GM23248 (cell line): ENCODE measurements at regions not wholly inside any gene's neighbourhood (a gene's known extent, or its start where the extent isn't known, plus 50 kb on each side); places are given as distances from the start of the nearest gene placed in this dataset.

ENCODE experiments used
- DNase-seq: peaks from one replicate; pipeline ENCODE4 v3.0.0-alpha.2; 2015
- H2AFZ ChIP-seq: fragments of 200-600 bp; sonication (generic); 2 replicates; pipeline ENCODE4 v1.6.1; 2016; ENCODE audit warnings: antibody characterized with exemption
- H3F3A ChIP-seq: fragments of 200-600 bp; sonication (generic); 2 replicates; pipeline ENCODE4 v1.6.1; 2016; ENCODE audit warnings: mild to moderate bottlenecking, antibody characterized with exemption, mixed run types; ENCODE audit not compliant: insufficient read depth
- H3K27ac ChIP-seq: fragments of 200-600 bp; sonication (generic); 2 replicates; pipeline ENCODE4 v1.5.1; 2016; ENCODE audit warnings: mild to moderate bottlenecking
- H3K27me3 ChIP-seq: fragments of 200-600 bp; sonication (generic); replicated peaks from 2 replicates; pipeline ENCODE4 v1.6.1; 2016; ENCODE audit warnings: mild to moderate bottlenecking; ENCODE audit not compliant: insufficient read depth
- H3K36me3 ChIP-seq: fragments of 200-600 bp; sonication (generic); 2 replicates; pipeline ENCODE4 v1.6.1; 2016; ENCODE audit warnings: low read depth, mild to moderate bottlenecking
- H3K4me1 ChIP-seq: fragments of 200-600 bp; sonication (generic); 2 replicates; pipeline ENCODE4 v1.6.1; 2016; ENCODE audit warnings: mild to moderate bottlenecking; ENCODE audit not compliant: insufficient read depth
- H3K4me2 ChIP-seq: fragments of 200-600 bp; sonication (generic); one replicate; pipeline ENCODE4 v1.6.1; 2016; ENCODE audit warnings: mild to moderate bottlenecking; ENCODE audit not compliant: unreplicated experiment
- H3K4me3 ChIP-seq: fragments of 200-600 bp; sonication (generic); 2 replicates; pipeline ENCODE4 v1.5.1; 2016; ENCODE audit warnings: mild to moderate bottlenecking
- H3K79me2 ChIP-seq: fragments of 200-600 bp; sonication (generic); 2 replicates; pipeline ENCODE4 v1.6.1; 2016; ENCODE audit warnings: mild to moderate bottlenecking; ENCODE audit not compliant: insufficient read depth
- H3K9ac ChIP-seq: fragments of 200-600 bp; sonication (generic); 2 replicates; pipeline ENCODE4 v1.6.1; 2016; ENCODE audit warnings: mild to moderate bottlenecking
- H3K9me2 ChIP-seq: fragments of 200-600 bp; sonication (generic); 2 replicates; pipeline ENCODE4 v1.6.1; 2016; ENCODE audit warnings: mixed run types, mild to moderate bottlenecking, moderate library complexity; ENCODE audit not compliant: insufficient read depth
- H3K9me3 ChIP-seq: fragments of 200-600 bp; sonication (generic); one replicate; pipeline ENCODE4 v1.6.1; 2017; ENCODE audit warnings: low read depth
- H4K20me1 ChIP-seq: fragments of 200-600 bp; sonication (generic); 2 replicates; pipeline ENCODE4 v1.6.0; 2016; ENCODE audit not compliant: insufficient read depth
- EZH2 ChIP-seq: fragments of 200-600 bp; sonication (generic); IDR thresholded peaks from 2 replicates; pipeline ENCODE4 v1.6.1; 2018; ENCODE audit warnings: antibody characterized with exemption, mild to moderate bottlenecking; ENCODE audit not compliant: insufficient read depth, poor library complexity, severe bottlenecking
- EZH2phosphoT487 ChIP-seq: fragments of 200-600 bp; sonication (generic); IDR thresholded peaks from 2 replicates; pipeline ENCODE4 v1.6.1; 2018; ENCODE audit warnings: antibody characterized with exemption, moderate library complexity, mild to moderate bottlenecking, low read depth; ENCODE audit not compliant: insufficient read depth
- WGBS, 2 experiments: methylation state at CpG; one replicate each; pipeline ENCODE4 v1.1.6; 2015 to 2017; ENCODE audit warnings: low lambda C conversion rate in 2 of 2, low coverage in 1 of 2; ENCODE audit errors: missing lambda C conversion rate in 2 of 2; 5-methylcytosine and 5-hydroxymethylcytosine counted together
- in situ Hi-C: fragments of 300-500 bp; cut with MboI; formaldehyde crosslinking; loops from 2 replicates; pipeline ENCODE4 v1.15.0; 2020

DNA sequence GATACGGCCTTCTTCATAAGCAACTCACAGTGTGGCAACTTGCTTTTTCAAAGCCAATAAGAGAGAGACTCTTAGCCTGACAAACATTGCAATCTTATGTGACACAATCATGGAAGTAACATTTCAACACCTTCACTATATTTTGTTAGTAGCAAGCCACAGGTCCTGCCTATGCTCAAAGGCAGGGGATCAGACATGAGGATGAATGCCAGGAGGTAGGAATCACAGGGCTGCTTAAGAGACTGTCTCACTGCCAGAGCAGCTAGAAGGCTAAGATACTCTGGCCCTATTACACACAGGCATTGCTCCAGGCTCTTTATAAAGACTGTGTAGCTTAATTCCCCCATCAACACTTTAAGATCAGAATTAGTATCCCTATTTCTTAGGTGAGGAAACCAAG, 236.2 kb upstream of the KAZN start:
- H3K4me3 ChIP-seq = no peak overlapping the region
- H3K79me2 ChIP-seq = no peaks in the 10 kb centered on the region
- H3K27me3 ChIP-seq = no peaks in the 10 kb centered on the region
- H2AFZ ChIP-seq = no peak overlapping the region
- H3K9me3 ChIP-seq = no peaks in the 10 kb centered on the region
- no peaks in the 10 kb centered on the region for H3K36me3 ChIP-seq
- H3K9me2 ChIP-seq = no peaks in the 10 kb centered on the region
- 100% methylated on average over 1 of the region's 1 CpG for WGBS, 2 experiments
- TF ChIP-seq EZH2 (no peak), EZH2phosphoT487 (no peak)
- no peak overlapping the region for H3K9ac ChIP-seq
- peaks cover 24% of the 10 kb centered on the region; the same call in 1 of the 2 replicates for H3F3A ChIP-seq
- peak; percentile 49 for DNase-seq
- in situ Hi-C loops = no loop called here
- no peak overlapping the region for H3K4me2 ChIP-seq
- peaks cover 20% of the 10 kb centered on the region; the same call in 1 of the 2 replicates for H3K4me1 ChIP-seq
- H4K20me1 ChIP-seq = no peaks in the 10 kb centered on the region
- no peak overlapping the region for H3K27ac ChIP-seq

DNA sequence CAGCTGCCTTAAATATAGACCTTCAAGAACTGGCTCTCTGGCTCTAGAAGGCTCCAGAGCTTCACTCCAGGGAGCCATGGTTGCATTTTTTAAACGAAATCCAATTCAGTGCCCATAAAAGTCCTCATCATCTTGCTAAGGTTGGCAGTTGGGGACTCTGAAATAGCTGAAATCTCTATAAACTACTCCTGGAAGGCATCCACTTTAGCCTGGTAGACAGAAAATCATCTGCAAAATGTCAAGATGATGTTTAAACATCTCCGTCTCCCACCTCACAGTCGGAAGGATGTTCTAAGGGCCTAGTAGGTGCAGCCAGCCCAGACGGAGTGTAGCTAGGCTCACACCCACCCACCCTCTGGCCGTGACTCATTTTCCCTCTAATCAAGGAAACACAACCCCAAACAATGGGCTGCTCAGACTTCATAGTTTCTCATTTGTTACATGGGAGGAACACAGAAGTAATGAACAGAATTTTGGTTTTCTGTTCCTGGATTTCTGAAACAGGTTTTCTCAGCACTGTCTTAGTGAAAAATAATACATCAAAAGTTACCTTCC, 235.4 kb upstream of the KAZN start:
- no peaks in the 10 kb centered on the region for H3K9me3 ChIP-seq
- no peak overlapping the region for H3K9ac ChIP-seq
- H3F3A ChIP-seq = peaks cover 24% of the 10 kb centered on the region; the same call in 1 of the 2 replicates
- H2AFZ ChIP-seq = no peak overlapping the region
- no peak overlapping the region for H3K4me2 ChIP-seq
- H3K36me3 ChIP-seq = no peaks in the 10 kb centered on the region
- H4K20me1 ChIP-seq = no peaks in the 10 kb centered on the region
- WGBS, 2 experiments = 24 to 29% methylated on average over 5 of the region's 5 CpGs
- H3K27ac ChIP-seq = no peak overlapping the region
- in situ Hi-C loops = no loop called here
- H3K79me2 ChIP-seq = no peaks in the 10 kb centered on the region
- peak; percentile 56 for DNase-seq
- no peak overlapping the region for H3K4me3 ChIP-seq
- H3K4me1 ChIP-seq = peaks cover 20% of the 10 kb centered on the region; the same call in 1 of the 2 replicates
- H3K9me2 ChIP-seq = no peaks in the 10 kb centered on the region
- no peak for TF ChIP-seq EZH2phosphoT487
- no peak for TF ChIP-seq EZH2
- peaks cover 4% of the 10 kb centered on the region; the same call in 1 of the 2 replicates for H3K27me3 ChIP-seq

DNA sequence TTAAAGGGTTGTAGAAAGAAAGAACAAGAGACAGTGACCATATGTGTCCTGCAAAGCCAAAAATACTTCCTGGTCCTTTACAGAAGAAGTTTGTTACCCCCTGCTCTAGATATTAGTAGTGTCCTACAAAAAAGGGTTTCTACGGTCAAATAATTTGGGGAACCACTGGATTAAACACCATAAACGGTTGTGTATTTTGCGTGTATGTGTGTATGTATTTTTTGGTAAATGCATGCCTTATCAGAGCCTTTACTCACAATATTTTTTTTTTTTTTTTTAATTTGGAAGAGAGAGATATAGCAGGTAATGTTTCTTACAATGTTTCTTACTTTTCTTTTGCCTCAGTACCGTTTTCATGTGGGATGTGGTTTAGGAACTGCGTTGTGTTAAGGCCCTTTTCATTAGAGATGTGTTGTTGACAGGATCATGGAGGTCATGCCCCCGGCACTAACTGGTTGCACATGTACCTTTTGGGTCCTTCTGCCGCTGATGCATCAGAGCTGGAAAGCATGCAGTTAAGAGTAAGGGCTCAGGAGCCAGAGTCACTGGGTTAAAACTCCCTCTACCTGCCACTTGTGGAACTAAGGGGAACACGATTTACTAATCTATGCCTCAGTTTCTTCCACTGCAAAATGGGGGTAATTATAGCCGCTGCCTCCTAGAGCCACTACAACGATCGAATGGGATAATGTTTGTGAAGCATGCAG, 234.6 kb upstream of the KAZN start:
- Histone ChIP-seq H3K79me2 (no peaks in the 10 kb centered on the region), H3K9me3 (no peaks in the 10 kb centered on the region), H3K4me2 (no peak overlapping the region), H3K4me1 (peaks cover 20% of the 10 kb centered on the region; the same call in 1 of the 2 replicates), H2AFZ (no peak overlapping the region), H3K9ac (no peak overlapping the region), H4K20me1 (no peaks in the 10 kb centered on the region), H3K27ac (no peak overlapping the region), H3F3A (peaks cover 24% of the 10 kb centered on the region; the same call in 1 of the 2 replicates), H3K4me3 (no peak overlapping the region), H3K36me3 (no peaks in the 10 kb centered on the region), H3K27me3 (peaks cover 12% of the 10 kb centered on the region; the same call in 1 of the 2 replicates), H3K9me2 (no peaks in the 10 kb centered on the region)
- in situ Hi-C loops = no loop called here
- TF ChIP-seq EZH2 = no peak
- no peak for TF ChIP-seq EZH2phosphoT487
- DNase-seq = peak; percentile 30
- 50 to 52% methylated on average over 11 of the region's 11 CpGs for WGBS, 2 experiments

DNA sequence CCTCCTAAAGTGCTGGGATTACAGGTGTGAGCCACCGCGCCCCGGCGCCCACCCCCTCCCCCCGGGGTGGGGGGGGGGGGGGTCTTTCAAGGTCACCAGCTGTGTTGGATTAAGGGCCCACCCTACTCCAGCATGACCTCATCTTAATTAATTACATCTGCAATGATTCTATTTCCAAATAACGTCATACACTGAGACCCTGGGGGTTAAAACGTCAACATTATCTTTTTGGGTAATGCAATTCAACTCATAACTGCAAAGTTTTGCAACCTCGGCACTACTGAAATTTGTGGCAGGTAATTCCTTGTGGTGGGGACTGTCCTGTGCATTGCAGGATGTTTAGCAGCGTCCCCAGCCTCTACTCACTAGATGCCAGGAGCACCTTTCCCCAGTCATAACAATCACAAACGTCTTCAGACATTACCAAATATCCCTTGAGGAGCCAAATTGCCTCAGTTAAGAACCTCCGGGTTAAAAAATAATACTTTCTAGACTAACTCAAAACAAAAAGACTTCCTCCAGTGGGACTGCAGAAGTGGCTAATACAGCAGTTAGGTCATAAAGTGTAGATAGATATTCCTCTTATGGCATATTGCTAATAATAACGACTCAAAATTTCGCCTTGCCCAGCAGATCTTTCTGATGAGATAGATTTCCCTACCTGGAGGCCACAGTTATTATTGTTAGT, 233.0 kb upstream of the KAZN start:
- H3K27ac ChIP-seq = no peak overlapping the region
- in situ Hi-C loops = no loop called here

More for the DNA sequence above, 233.0 kb upstream of the KAZN start:
- TF ChIP-seq EZH2phosphoT487 (no peak), EZH2 (no peak)
- Histone ChIP-seq H3K9me2 (no peaks in the 10 kb centered on the region), H3K9ac (no peak overlapping the region), H3K36me3 (no peaks in the 10 kb centered on the region), H3K27me3 (peaks cover 13% of the 10 kb centered on the region; the same call in 1 of the 2 replicates), H3F3A (peaks cover 24% of the 10 kb centered on the region; the same call in 1 of the 2 replicates), H3K9me3 (no peaks in the 10 kb centered on the region), H3K4me1 (peaks cover 20% of the 10 kb centered on the region; the same call in 1 of the 2 replicates), H3K4me2 (no peak overlapping the region), H2AFZ (no peak overlapping the region), H3K4me3 (no peak overlapping the region), H3K79me2 (no peaks in the 10 kb centered on the region), H4K20me1 (no peaks in the 10 kb centered on the region)
- WGBS, 2 experiments = 30 to 41% methylated on average over 8 to 12 of the region's 13 CpGs
- DNase-seq = no peak
